Ascending aorta (tissue), 2 donors: ENCODE measurements at regions not wholly inside any gene's neighbourhood (a gene's known extent, or its start where the extent isn't known, plus 50 kb on each side); places are given as distances from the start of the nearest gene placed in this dataset.

Source experiments
- DNase-seq, 2 donors: peaks; one replicate each; pipeline ENCODE4 v3.0.0-alpha.2; 2019; ENCODE audit warnings: low spot score in 2 of 2
- H3K27ac ChIP-seq, 2 donors: fragments of 200-600 bp; sonication (generic); one replicate each; pipeline ENCODE4 v1.5.1; 2016 to 2017; ENCODE audit warnings: mild to moderate bottlenecking in 1 of 2
- H3K27me3 ChIP-seq: fragments of 200-600 bp; sonication (generic); one replicate; pipeline ENCODE4 v1.5.1; 2017
- H3K36me3 ChIP-seq, 2 donors: fragments of 200-600 bp; sonication (generic); one replicate each; pipeline ENCODE4 v1.5.1; 2016
- H3K4me1 ChIP-seq, 2 donors: fragments of 200-600 bp; sonication (generic); one replicate each; pipeline ENCODE4 v1.5.1; 2016 to 2017; ENCODE audit warnings: mild to moderate bottlenecking in 1 of 2
- H3K4me3 ChIP-seq, 2 donors: fragments of 200-600 bp; sonication (generic); one replicate each; pipeline ENCODE4 v1.5.1; 2016 to 2017; ENCODE audit warnings: mild to moderate bottlenecking in 1 of 2
- H3K9me3 ChIP-seq, 2 donors: fragments of 200-600 bp; sonication (generic); one replicate each; pipeline ENCODE4 v1.5.1; 2016
- CTCF ChIP-seq, 3 experiments: fragments of 200-600 bp in 2 of 3; fragments of 450-650 bp in 1 of 3; sonication (generic) in 2 of 3; IDR thresholded peaks; one replicate each; pipeline ENCODE4 v1.5.1; 2016 to 2019; ENCODE audit warnings: antibody characterized with exemption in 3 of 3, mild to moderate bottlenecking in 1 of 3, moderate library complexity in 1 of 3
- intact Hi-C: fragments of 100-400 bp; cut with DNase I; formaldehyde crosslinking; loops from one replicate; pipeline ENCODE4 v1.15.1; 2023

GRCh38 chr18:38982072-38982471 is 1416.5 kb upstream of the CELF4 start:
- no peaks in the 10 kb centered on the region for H3K27me3 ChIP-seq
- H3K4me1 ChIP-seq, result no peaks in the 10 kb centered on the region
- no peak for TF ChIP-seq CTCF (IDR thresholded peaks at IDR 0.05)
- no peak overlapping the region for H3K4me3 ChIP-seq
- intact Hi-C loops, result no loop called here
- no peak overlapping the region for H3K27ac ChIP-seq
- H3K36me3 ChIP-seq, result no peaks in the 10 kb centered on the region
- no peak for DNase-seq
- no peaks in the 10 kb centered on the region for H3K9me3 ChIP-seq

- Histone ChIP-seq H3K27me3 (no peaks in the 10 kb centered on the region), H3K4me3 (no peak overlapping the region), H3K4me1 (no peaks in the 10 kb centered on the region), H3K9me3 (no peaks in the 10 kb centered on the region), H3K27ac (no peak overlapping the region), H3K36me3 (no peaks in the 10 kb centered on the region)
- intact Hi-C loops, result no loop called here
- no peak for DNase-seq
- no peak for TF ChIP-seq CTCF (IDR thresholded peaks at IDR 0.05)
Measured at GRCh38 chr18:38981389-38981788, 1415.8 kb upstream of the CELF4 start.

GRCh38 chr18:38980420-38980819 is 1414.8 kb upstream of the CELF4 start:
- H3K9me3 ChIP-seq, result no peaks in the 10 kb centered on the region
- no peak for TF ChIP-seq CTCF (IDR thresholded peaks at IDR 0.05)
- intact Hi-C loops, result no loop called here
- H3K27ac ChIP-seq, result no peak overlapping the region
- H3K4me1 ChIP-seq, result no peaks in the 10 kb centered on the region
- no peak for DNase-seq
- H3K27me3 ChIP-seq, result no peaks in the 10 kb centered on the region
- no peaks in the 10 kb centered on the region for H3K36me3 ChIP-seq
- no peak overlapping the region for H3K4me3 ChIP-seq

- TF ChIP-seq CTCF (IDR thresholded peaks at IDR 0.05), result no peak
- intact Hi-C loops, result no loop called here
- Histone ChIP-seq H3K9me3 (peaks cover 0 to 3% of the 10 kb centered on the region in 2 donors), H3K4me1 (no peaks in the 10 kb centered on the region), H3K4me3 (no peak overlapping the region), H3K27me3 (no peaks in the 10 kb centered on the region), H3K27ac (no peak overlapping the region), H3K36me3 (no peaks in the 10 kb centered on the region)
- no peak for DNase-seq
Measured at GRCh38 chr18:38972571-38972970, 1407.0 kb upstream of the CELF4 start.

GRCh38 chr18:38971881-38972280 is 1406.3 kb upstream of the CELF4 start:
- H3K4me3 ChIP-seq, result no peak overlapping the region

More at GRCh38 chr18:38971881-38972280, 1406.3 kb upstream of the CELF4 start:
- Histone ChIP-seq H3K4me1 (no peaks in the 10 kb centered on the region), H3K9me3 (peaks cover 0 to 3% of the 10 kb centered on the region in 2 donors), H3K36me3 (no peaks in the 10 kb centered on the region), H3K27ac (no peak overlapping the region), H3K27me3 (no peaks in the 10 kb centered on the region)
- intact Hi-C loops, result no loop called here
- DNase-seq, result no peak
- no peak for TF ChIP-seq CTCF (IDR thresholded peaks at IDR 0.05)
